ENCODE measurements at regions not wholly inside any gene's neighbourhood (a gene's known extent, or its start where the extent isn't known, plus 50 kb on each side); places are given as distances from the start of the nearest gene placed in this dataset.

- DNase-seq (ENCODE audit: low read depth): no peak
- H3K4me3 ChIP-seq (ENCODE audit: low read depth, low read length): no peak overlapping the region
- TF ChIP-seq, protein P1, sequence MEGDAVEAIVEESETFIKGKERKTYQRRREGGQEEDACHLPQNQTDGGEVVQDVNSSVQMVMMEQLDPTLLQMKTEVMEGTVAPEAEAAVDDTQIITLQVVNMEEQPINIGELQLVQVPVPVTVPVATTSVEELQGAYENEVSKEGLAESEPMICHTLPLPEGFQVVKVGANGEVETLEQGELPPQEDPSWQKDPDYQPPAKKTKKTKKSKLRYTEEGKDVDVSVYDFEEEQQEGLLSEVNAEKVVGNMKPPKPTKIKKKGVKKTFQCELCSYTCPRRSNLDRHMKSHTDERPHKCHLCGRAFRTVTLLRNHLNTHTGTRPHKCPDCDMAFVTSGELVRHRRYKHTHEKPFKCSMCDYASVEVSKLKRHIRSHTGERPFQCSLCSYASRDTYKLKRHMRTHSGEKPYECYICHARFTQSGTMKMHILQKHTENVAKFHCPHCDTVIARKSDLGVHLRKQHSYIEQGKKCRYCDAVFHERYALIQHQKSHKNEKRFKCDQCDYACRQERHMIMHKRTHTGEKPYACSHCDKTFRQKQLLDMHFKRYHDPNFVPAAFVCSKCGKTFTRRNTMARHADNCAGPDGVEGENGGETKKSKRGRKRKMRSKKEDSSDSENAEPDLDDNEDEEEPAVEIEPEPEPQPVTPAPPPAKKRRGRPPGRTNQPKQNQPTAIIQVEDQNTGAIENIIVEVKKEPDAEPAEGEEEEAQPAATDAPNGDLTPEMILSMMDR (IDR thresholded peaks at IDR 0.05; ENCODE audit: low read depth, low read length, missing control alignments): no peak
Observed at GRCh38 chr5:117433818-117434217, 859.2 kb upstream of the SEMA6A start.

GRCh38 chr5:117431091-117431490 is 856.5 kb upstream of the SEMA6A start:
- no peak overlapping the region for H3K4me3 ChIP-seq (ENCODE audit: low read depth, low read length)
- DNase-seq (ENCODE audit: low read depth): no peak
- TF ChIP-seq, protein P1 (IDR thresholded peaks at IDR 0.05; ENCODE audit: low read depth, low read length, missing control alignments): no peak

DNA sequence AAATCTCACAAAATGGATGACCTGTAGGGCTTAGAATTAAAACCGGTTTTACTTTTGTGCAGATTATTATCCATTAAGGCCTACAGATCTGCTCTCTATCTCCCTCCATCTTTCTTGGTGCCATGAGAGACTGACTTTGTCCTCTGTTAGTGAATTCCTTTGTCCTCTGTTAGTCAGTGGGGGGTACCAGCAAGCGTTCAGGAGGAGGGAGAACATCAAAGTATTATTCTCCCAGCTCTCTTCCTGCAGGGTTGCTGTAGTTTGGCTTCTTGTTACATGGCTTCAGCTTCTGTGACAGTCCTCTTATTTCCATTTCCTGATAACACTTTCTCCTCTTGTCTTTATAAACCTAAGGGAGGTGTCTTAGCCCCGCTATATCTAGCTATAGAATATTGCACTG is 850.5 kb upstream of the SEMA6A start:
- TF ChIP-seq, protein P1 (IDR thresholded peaks at IDR 0.05; ENCODE audit: low read depth, low read length, missing control alignments): no peak
- no peak overlapping the region for H3K4me3 ChIP-seq (ENCODE audit: low read depth, low read length)
- no peak for DNase-seq (ENCODE audit: low read depth)

DNA sequence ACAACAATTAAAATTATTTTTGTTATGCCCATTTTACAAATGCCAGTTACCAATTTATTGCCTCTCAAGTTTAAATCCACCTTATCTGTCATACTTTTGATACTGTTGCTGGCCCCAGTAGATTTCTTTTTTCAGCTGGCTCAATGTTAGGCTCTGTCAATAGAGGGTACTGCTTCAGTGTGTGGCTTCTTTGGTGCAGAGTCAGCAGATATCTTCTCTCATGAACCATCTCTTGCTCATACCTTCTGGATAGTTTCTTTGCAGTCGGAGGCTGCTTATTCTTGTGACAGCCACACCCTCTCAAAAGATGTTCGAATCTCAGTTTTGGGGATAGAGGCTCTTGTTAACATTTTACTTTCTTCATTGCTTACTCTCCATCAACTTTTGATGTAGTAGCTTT is 849.9 kb upstream of the SEMA6A start:
- DNase-seq (ENCODE audit: low read depth): no peak
- H3K4me3 ChIP-seq (ENCODE audit: low read depth, low read length): no peak overlapping the region
- TF ChIP-seq, protein P1 (IDR thresholded peaks at IDR 0.05; ENCODE audit: low read depth, low read length, missing control alignments): no peak

DNA sequence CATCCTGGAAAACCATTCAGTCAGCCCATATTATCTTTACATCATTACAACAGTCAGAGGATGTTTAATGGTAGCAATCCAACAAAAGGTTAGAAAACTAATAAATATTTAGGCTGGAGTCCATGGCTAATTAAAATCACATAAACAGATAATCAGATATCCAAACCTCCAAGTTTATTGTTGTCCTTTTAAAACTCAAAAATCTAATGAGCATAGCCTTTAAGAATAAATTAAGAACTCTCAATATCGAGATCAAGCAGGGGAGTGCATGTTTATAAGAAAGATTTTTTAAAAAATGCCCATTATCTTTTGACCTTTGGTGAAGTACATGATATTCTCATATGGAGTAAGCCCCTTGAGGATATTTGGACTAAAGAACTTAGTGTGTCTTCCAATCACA is 842.9 kb upstream of the SEMA6A start:
- TF ChIP-seq, protein P1 (IDR thresholded peaks at IDR 0.05; ENCODE audit: low read depth, low read length, missing control alignments): no peak
- H3K4me3 ChIP-seq (ENCODE audit: low read depth, low read length): no peak overlapping the region
- no peak for DNase-seq (ENCODE audit: low read depth)

DNA sequence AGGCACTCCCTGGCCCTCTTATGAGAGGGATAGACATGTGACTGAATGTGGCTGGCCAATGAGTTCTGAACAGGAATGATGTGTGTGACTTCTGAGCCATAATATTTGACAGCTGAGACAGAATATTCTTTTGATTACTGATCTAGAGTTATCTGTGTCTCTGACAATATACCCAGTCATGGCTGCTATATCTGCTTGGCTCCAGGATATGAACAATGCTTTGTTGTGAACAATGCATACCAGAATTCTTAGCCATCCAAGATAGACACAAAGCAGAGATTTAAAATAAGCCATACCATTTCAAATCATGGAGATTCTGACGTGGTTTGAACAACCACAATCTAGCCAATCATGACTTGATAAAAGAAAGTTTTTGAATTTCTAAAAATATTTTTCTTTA is 840.3 kb upstream of the SEMA6A start:
- TF ChIP-seq, protein P1 (IDR thresholded peaks at IDR 0.05; ENCODE audit: low read depth, low read length, missing control alignments): no peak
- H3K4me3 ChIP-seq (ENCODE audit: low read depth, low read length): no peak overlapping the region
- no peak for DNase-seq (ENCODE audit: low read depth)

- no peak for DNase-seq (ENCODE audit: low read depth)
- H3K4me3 ChIP-seq (ENCODE audit: low read depth, low read length): no peak overlapping the region
- TF ChIP-seq, protein P1 (IDR thresholded peaks at IDR 0.05; ENCODE audit: low read depth, low read length, missing control alignments): no peak
Observed at GRCh38 chr5:117411701-117412100, 837.1 kb upstream of the SEMA6A start.
